GM23338 (cell line): ENCODE measurements at regions not wholly inside any gene's neighbourhood (a gene's known extent, or its start where the extent isn't known, plus 50 kb on each side); places are given as distances from the start of the nearest gene placed in this dataset.

Experiments
- CREB1 ChIP-seq: fragments of 250-450 bp; sonication (Bioruptor Pico); IDR thresholded peaks from 2 replicates; pipeline ENCODE4 v1.5.0; 2020; ENCODE audit warnings: low read depth, mild to moderate bottlenecking, moderate library complexity
- CTCF ChIP-seq, 2 experiments: fragments of 200-600 bp in 1 of 2; sonication (generic) in 1 of 2; conservative IDR thresholded peaks; 2 replicates each; pipeline versions ENCODE4 v1.5.1 to v1.6.1; 2016 to 2017; ENCODE audit warnings: antibody characterized with exemption in 2 of 2, low read depth in 2 of 2, mild to moderate bottlenecking in 2 of 2, moderate library complexity in 1 of 2
- ETS1 ChIP-seq: IDR thresholded peaks from 2 replicates; pipeline ENCODE4 v1.6.1; 2016; ENCODE audit warnings: antibody characterized with exemption
- EZH2 ChIP-seq: fragments of 200-600 bp; sonication (generic); IDR thresholded peaks from one replicate; pipeline ENCODE4 v1.8.0; 2017; ENCODE audit warnings: antibody characterized with exemption, mild to moderate bottlenecking, low read depth; ENCODE audit not compliant: unreplicated experiment
- EZH2phosphoT487 ChIP-seq: fragments of 200-600 bp; sonication (generic); IDR thresholded peaks from one replicate; pipeline ENCODE4 v1.8.1; 2018; ENCODE audit warnings: antibody characterized with exemption; ENCODE audit not compliant: unreplicated experiment
- JUNB ChIP-seq: IDR thresholded peaks from one replicate; pipeline ENCODE4 v1.6.1; 2016; ENCODE audit warnings: antibody characterized with exemption; ENCODE audit not compliant: unreplicated experiment
- NANOG ChIP-seq: IDR thresholded peaks from 2 replicates; pipeline ENCODE4 v1.6.1; 2016; ENCODE audit warnings: antibody characterized with exemption, borderline replicate concordance
- POLR2AphosphoS5 ChIP-seq: IDR thresholded peaks from 2 replicates; pipeline ENCODE4 v1.6.1; 2016; ENCODE audit warnings: antibody characterized with exemption, low read depth
- REST ChIP-seq: IDR thresholded peaks from one replicate; pipeline ENCODE4 v1.6.1; 2018; ENCODE audit warnings: antibody characterized with exemption; ENCODE audit not compliant: unreplicated experiment
- ZNF114 ChIP-seq: fragments of 250-450 bp; sonication (Bioruptor Pico); IDR thresholded peaks from 2 replicates; pipeline ENCODE4 v1.5.0; 2020; ENCODE audit warnings: mild to moderate bottlenecking, moderate library complexity
- ZNF331 ChIP-seq: fragments of 250-450 bp; sonication (Bioruptor Pico); IDR thresholded peaks from 2 replicates; pipeline ENCODE4 v1.5.0; 2020; ENCODE audit warnings: low read depth, mild to moderate bottlenecking, moderate library complexity

- no peak for TF ChIP-seq CTCF (conservative IDR thresholded peaks at IDR 0.05; ENCODE audit: low read depth in 2 of 2)
- TF ChIP-seq EZH2 = no peak
- no peak for TF ChIP-seq POLR2AphosphoS5
- no peak for TF ChIP-seq JUNB
- TF ChIP-seq CREB1 = no peak
- TF ChIP-seq ZNF114 (CRISPR knock-in tag) = no peak
- no peak for TF ChIP-seq REST
- TF ChIP-seq ZNF331 = no peak
- TF ChIP-seq EZH2phosphoT487 = no peak
- no peak for TF ChIP-seq NANOG
- TF ChIP-seq ETS1 = no peak
Measured at GRCh38 chr13:87198371-87198770, 472.8 kb upstream of the SLITRK5 start.
